DND-41 (cell line): ENCODE measurements at regions not wholly inside any gene's neighbourhood (a gene's known extent, or its start where the extent isn't known, plus 50 kb on each side); places are given as distances from the start of the nearest gene placed in this dataset.

Experiments
- CTCF ChIP-seq: IDR thresholded peaks from 2 replicates; pipeline ENCODE4 v1.5.1; 2012; ENCODE audit warnings: borderline replicate concordance, low read length, moderate library complexity, mild to moderate bottlenecking; ENCODE audit not compliant: poor library complexity, severe bottlenecking; ENCODE audit errors: extremely low read depth
- EZH2 ChIP-seq: IDR thresholded peaks from 3 replicates; pipeline ENCODE4 v1.6.1; 2012; ENCODE audit warnings: borderline replicate concordance, low read depth, mild to moderate bottlenecking, moderate library complexity, low read length, inconsistent platforms; ENCODE audit not compliant: severe bottlenecking

- TF ChIP-seq CTCF (no peak), EZH2 (no peak)
Observed at GRCh38 chr4:152104901-152105357, 344.1 kb upstream of the GATB start.
